Astrocyte of the cerebellum (primary cell): ENCODE measurements at regions not wholly inside any gene's neighbourhood (a gene's known extent, or its start where the extent isn't known, plus 50 kb on each side); places are given as distances from the start of the nearest gene placed in this dataset.

Experiments
- DNase-seq: peaks from one replicate; pipeline ENCODE4 v3.0.0-alpha.2; 2011; ENCODE audit warnings: low read depth
- H3K4me3 ChIP-seq: 2 replicates; pipeline ENCODE4 v1.5.1; 2011; ENCODE audit warnings: mild to moderate bottlenecking, low read depth, low read length, moderate library complexity
- CTCF ChIP-seq: IDR thresholded peaks from 2 replicates; pipeline ENCODE4 v1.5.1; 2012; ENCODE audit warnings: low read length, low read depth, moderate library complexity, mild to moderate bottlenecking; ENCODE audit errors: missing control alignments
- in situ Hi-C: cut with HindIII; loops from 2 replicates; pipeline ENCODE4 v1.10.0; 2017; ENCODE audit warnings: low sequenced_read_pairs

- in situ Hi-C loops: no loop called here
- H3K4me3 ChIP-seq: no peak overlapping the region
- DNase-seq: no peak
- TF ChIP-seq CTCF: no peak
These were observed 108.1 kb upstream of the IER5L start for GRCh38 chr9:129285979-129286772.

DNA sequence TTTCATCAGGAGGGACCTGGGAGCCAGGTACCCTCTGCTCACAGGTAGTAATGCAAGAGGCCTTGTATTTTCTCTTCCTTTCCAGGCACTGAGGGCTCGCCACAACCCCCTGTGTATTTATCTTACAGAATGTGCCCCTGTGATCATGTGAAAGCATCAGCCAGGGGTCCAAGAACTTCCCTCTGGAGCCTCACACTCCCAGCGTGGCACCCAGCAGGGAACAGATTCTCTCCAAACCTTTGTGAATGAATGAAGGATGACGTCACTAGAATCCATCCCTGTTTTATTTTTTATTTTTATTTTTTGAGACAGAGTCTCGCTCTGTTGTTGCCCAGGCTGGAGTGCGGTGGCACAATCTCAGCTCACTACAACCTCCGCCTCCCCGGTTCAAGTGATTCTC is 107.3 kb upstream of the IER5L start:
- no peak for TF ChIP-seq CTCF
- no peak for DNase-seq
- no peak overlapping the region for H3K4me3 ChIP-seq
- in situ Hi-C loops: no loop called here

GRCh38 chr9:129284607-129285291 is 106.7 kb upstream of the IER5L start:
- no peak for TF ChIP-seq CTCF
- no peak overlapping the region for H3K4me3 ChIP-seq
- DNase-seq: no peak
- in situ Hi-C loops: loop anchor here (5.0 kb wide), 1 partner anchor 38 kb away; no protein-coding TSS in a partner anchor

- no peak for TF ChIP-seq CTCF
- in situ Hi-C loops: loop anchor here (5.0 kb wide), 1 partner anchor 38 kb away; no protein-coding TSS in a partner anchor
- DNase-seq: no peak
- no peak overlapping the region for H3K4me3 ChIP-seq
These were observed 105.9 kb upstream of the IER5L start for GRCh38 chr9:129283705-129284606.

DNA sequence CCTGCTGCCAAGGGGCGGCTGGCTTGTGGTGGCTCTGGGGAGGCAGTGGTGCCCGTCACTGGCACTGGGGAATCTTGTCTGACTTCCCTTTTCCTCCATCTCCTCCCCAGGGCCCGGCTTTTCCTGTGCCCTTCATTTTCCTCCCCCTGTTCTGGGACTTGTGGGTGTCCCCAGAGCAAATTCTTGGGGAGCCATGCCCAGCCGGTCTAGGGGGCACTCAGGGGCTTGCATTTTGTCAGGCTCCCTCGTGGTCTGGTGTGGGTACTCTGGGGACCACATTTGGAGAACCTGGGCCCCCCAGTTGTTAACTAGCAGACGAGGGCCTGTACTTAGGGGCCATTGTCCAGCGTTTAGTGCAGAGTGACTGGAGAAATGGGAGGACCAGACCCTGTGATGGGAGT is 105.2 kb upstream of the IER5L start:
- in situ Hi-C loops: loop anchor here (5.0 kb wide), 1 partner anchor 39 kb away; no protein-coding TSS in a partner anchor
- no peak overlapping the region for H3K4me3 ChIP-seq
- DNase-seq: no peak

More for the DNA sequence above, 105.2 kb upstream of the IER5L start:
- no peak for TF ChIP-seq CTCF
